MM.1S (cell line): ENCODE measurements at regions not wholly inside any gene's neighbourhood (a gene's known extent, or its start where the extent isn't known, plus 50 kb on each side); places are given as distances from the start of the nearest gene placed in this dataset.
"Not testable (repeated sequence)": the region's sequence is repeated elsewhere in the genome, so short reads cannot be mapped to it uniquely, and the experiment has no call there.

ENCODE experiments used
- DNase-seq: peaks from one replicate; pipeline ENCODE4 v3.0.0-alpha.2; 2015
- H2AFZ ChIP-seq: fragments of 300-600 bp; sonication (generic); 2 replicates; pipeline ENCODE4 v1.6.0; 2016; ENCODE audit warnings: antibody characterized with exemption, low read length
- H3F3A ChIP-seq: fragments of 300-600 bp; sonication (generic); 2 replicates; pipeline ENCODE4 v1.6.1; 2016; ENCODE audit warnings: mild to moderate bottlenecking, antibody characterized with exemption, low read length, moderate library complexity, mixed read lengths; ENCODE audit not compliant: insufficient read depth
- H3K27ac ChIP-seq: fragments of 300-600 bp; sonication (generic); 2 replicates; pipeline ENCODE4 v1.5.1; 2016; ENCODE audit warnings: mild to moderate bottlenecking, low read length
- H3K27me3 ChIP-seq: fragments of 300-600 bp; sonication (generic); replicated peaks from 2 replicates; pipeline ENCODE4 v1.6.0; 2016; ENCODE audit warnings: low read length; ENCODE audit not compliant: insufficient read depth
- H3K36me3 ChIP-seq: fragments of 300-600 bp; sonication (generic); replicated peaks from 2 replicates; pipeline ENCODE4 v1.6.1; 2016; ENCODE audit warnings: mild to moderate bottlenecking, low read length, mixed read lengths; ENCODE audit not compliant: insufficient read depth
- H3K4me1 ChIP-seq: fragments of 300-600 bp; sonication (generic); 2 replicates; pipeline ENCODE4 v1.6.1; 2016; ENCODE audit warnings: low read length, mixed read lengths
- H3K4me2 ChIP-seq: fragments of 300-600 bp; sonication (generic); 2 replicates; pipeline ENCODE4 v1.6.0; 2016; ENCODE audit warnings: low read depth, low read length
- H3K4me3 ChIP-seq: fragments of 300-600 bp; sonication (generic); 2 replicates; pipeline ENCODE4 v1.5.1; 2016; ENCODE audit warnings: low read length, mixed read lengths
- H3K79me2 ChIP-seq: fragments of 300-600 bp; sonication (generic); 2 replicates; pipeline ENCODE4 v1.6.1; 2016; ENCODE audit warnings: mixed run types, low read length, mixed read lengths
- H3K9ac ChIP-seq: fragments of 300-600 bp; sonication (generic); 2 replicates; pipeline ENCODE4 v1.6.1; 2016; ENCODE audit warnings: low read length, mixed read lengths
- H3K9me2 ChIP-seq: fragments of 300-600 bp; sonication (generic); replicated peaks from 2 replicates; pipeline ENCODE4 v1.6.1; 2016; ENCODE audit warnings: mild to moderate bottlenecking, low read length, mixed read lengths; ENCODE audit not compliant: insufficient read depth
- H3K9me3 ChIP-seq: fragments of 300-600 bp; sonication (generic); replicated peaks from 2 replicates; pipeline ENCODE4 v1.6.1; 2016; ENCODE audit warnings: mild to moderate bottlenecking, low read length, mixed read lengths; ENCODE audit not compliant: insufficient read depth
- H4K20me1 ChIP-seq: fragments of 300-600 bp; sonication (generic); 2 replicates; pipeline ENCODE4 v1.6.1; 2016; ENCODE audit warnings: mild to moderate bottlenecking, low read length, moderate library complexity, mixed read lengths; ENCODE audit not compliant: insufficient read depth
- EZH2 ChIP-seq: fragments of 300-600 bp; sonication (generic); optimal IDR thresholded peaks from 2 replicates; pipeline ENCODE3; 2017; ENCODE audit warnings: low read depth, mild to moderate bottlenecking, antibody characterized with exemption, low read length, mixed read lengths
- EZH2phosphoT487 ChIP-seq: fragments of 300-600 bp; sonication (generic); IDR thresholded peaks from 2 replicates; pipeline ENCODE4 v1.6.1; 2018; ENCODE audit warnings: antibody characterized with exemption, low read length
- TF ChIP-seq, protein P1 (sequence below): fragments of 300-600 bp; sonication (generic); IDR thresholded peaks from 2 replicates; pipeline ENCODE4 v1.5.1; 2016; ENCODE audit warnings: antibody characterized with exemption, low read length, mixed read lengths

DNA sequence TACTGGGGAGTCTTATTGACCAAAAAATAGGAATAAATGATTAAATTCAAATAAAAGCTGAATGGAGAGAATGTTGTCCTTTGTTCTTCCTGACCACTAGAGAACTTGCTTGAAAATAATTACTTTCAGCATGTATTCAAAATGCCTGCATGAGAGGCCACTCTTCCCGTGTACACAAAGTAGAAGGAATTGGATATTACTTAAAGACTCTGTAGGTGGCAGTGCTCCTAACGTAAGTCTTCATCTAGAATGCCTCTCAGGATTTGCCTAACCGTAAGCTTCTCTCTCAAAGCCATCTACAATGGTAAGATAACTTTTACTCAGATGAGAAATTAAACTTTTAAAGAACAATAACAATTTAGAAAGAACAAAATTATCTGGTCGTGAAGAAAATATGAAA lies 620.0 kb upstream of the CCNG1 start:
- no peak for DNase-seq

DNA sequence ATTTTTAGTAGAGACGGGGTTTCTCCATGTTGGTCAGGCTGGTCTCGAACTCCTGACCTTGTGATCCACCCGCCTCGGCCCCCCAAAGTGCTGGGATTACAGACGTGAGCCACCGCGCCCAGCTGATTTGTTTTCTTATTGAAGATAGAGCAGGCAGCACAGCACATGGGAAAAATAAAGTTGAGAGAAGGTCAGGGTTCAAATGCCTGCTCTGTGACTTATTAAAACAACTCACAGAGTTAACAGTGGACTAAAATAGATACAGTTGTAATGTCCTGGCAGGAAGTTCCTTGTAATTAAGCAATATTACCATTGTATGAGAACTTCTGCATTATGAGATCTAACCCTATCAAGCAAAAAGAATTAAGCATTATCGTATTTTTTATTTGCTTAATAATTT lies 615.7 kb upstream of the CCNG1 start:
- H4K20me1 ChIP-seq, DNase-seq, H3K4me1 ChIP-seq, H3K9me3 ChIP-seq, H3K36me3 ChIP-seq, H3K4me3 ChIP-seq, H3K9ac ChIP-seq, H3K27me3 ChIP-seq, H3K4me2 ChIP-seq, H3K9me2 ChIP-seq, H3K79me2 ChIP-seq, H3F3A ChIP-seq, H2AFZ ChIP-seq, H3K27ac ChIP-seq: not testable (repeated sequence)

More for the DNA sequence above, 620.0 kb upstream of the CCNG1 start:
- H3K9me2 ChIP-seq: no peaks in the 10 kb centered on the region
- no peaks in the 10 kb centered on the region for H3K36me3 ChIP-seq
- H3K4me3 ChIP-seq: no peak overlapping the region
- no peak overlapping the region for H3K9ac ChIP-seq
- no peaks in the 10 kb centered on the region for H3K4me1 ChIP-seq
- H3K27ac ChIP-seq: no peak overlapping the region
- no peak overlapping the region for H2AFZ ChIP-seq
- H3K9me3 ChIP-seq: no peaks in the 10 kb centered on the region
- H3K27me3 ChIP-seq: no peaks in the 10 kb centered on the region
- no peaks in the 10 kb centered on the region for H4K20me1 ChIP-seq
- no peaks in the 10 kb centered on the region for H3K79me2 ChIP-seq
- no peak for TF ChIP-seq EZH2phosphoT487
- H3K4me2 ChIP-seq: no peak overlapping the region
- no peaks in the 10 kb centered on the region for H3F3A ChIP-seq

DNA sequence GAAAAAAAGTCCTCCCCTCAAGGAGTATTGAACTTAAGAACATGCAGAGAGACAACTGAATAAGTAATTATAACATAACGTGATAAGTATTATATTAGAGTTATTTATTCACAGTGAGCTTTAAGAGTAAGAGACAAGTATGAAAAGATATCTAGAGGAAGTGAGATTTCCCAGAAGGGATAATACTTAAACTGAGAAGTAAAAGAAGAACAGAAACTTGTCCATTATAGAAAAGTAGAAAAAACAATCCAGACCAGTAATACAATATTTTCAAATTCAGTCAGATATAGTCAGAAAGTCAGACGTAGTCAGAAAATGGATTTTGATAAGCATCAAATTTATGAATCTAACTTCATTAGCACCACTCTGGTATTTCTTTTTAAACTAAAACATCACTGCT lies 613.0 kb upstream of the CCNG1 start:
- H3K9me3 ChIP-seq: no peaks in the 10 kb centered on the region
- no peak overlapping the region for H3K4me2 ChIP-seq
- no peaks in the 10 kb centered on the region for H3K27me3 ChIP-seq
- no peak overlapping the region for H3K9ac ChIP-seq
- DNase-seq: no peak
- H3K9me2 ChIP-seq: no peaks in the 10 kb centered on the region
- no peaks in the 10 kb centered on the region for H3F3A ChIP-seq
- H3K4me3 ChIP-seq: no peak overlapping the region
- TF ChIP-seq EZH2phosphoT487 (no peak), EZH2 (no peak)
- TF ChIP-seq, protein P1, sequence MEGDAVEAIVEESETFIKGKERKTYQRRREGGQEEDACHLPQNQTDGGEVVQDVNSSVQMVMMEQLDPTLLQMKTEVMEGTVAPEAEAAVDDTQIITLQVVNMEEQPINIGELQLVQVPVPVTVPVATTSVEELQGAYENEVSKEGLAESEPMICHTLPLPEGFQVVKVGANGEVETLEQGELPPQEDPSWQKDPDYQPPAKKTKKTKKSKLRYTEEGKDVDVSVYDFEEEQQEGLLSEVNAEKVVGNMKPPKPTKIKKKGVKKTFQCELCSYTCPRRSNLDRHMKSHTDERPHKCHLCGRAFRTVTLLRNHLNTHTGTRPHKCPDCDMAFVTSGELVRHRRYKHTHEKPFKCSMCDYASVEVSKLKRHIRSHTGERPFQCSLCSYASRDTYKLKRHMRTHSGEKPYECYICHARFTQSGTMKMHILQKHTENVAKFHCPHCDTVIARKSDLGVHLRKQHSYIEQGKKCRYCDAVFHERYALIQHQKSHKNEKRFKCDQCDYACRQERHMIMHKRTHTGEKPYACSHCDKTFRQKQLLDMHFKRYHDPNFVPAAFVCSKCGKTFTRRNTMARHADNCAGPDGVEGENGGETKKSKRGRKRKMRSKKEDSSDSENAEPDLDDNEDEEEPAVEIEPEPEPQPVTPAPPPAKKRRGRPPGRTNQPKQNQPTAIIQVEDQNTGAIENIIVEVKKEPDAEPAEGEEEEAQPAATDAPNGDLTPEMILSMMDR: no peak
- H3K4me1 ChIP-seq: no peaks in the 10 kb centered on the region
- H3K79me2 ChIP-seq: no peaks in the 10 kb centered on the region
- no peaks in the 10 kb centered on the region for H3K36me3 ChIP-seq
- H4K20me1 ChIP-seq: no peaks in the 10 kb centered on the region
- H3K27ac ChIP-seq: no peak overlapping the region
- H2AFZ ChIP-seq: no peak overlapping the region

DNA sequence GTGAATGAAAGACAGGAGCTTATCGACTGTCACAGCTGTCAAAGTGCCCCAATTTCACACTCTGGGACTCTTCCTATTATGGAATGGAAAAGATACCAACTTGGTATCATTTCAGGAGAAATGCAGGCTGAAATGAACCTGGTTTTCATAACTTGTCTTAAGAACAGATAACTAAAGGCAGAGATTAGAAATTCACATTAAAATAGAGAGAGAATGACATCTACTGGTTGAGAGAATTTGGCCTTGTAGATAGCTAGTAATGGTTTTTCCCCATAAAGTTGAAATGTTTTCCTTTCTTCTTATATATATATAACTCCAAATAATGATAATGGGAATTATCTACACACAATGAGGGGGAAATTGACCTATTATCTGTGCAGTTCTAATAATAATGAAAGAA lies 600.2 kb upstream of the CCNG1 start:
- Histone ChIP-seq H3K9me3 (no peaks in the 10 kb centered on the region), H4K20me1 (no peaks in the 10 kb centered on the region), H3K9ac (no peak overlapping the region), H3K36me3 (no peaks in the 10 kb centered on the region), H3K4me1 (no peaks in the 10 kb centered on the region), H3K4me3 (no peak overlapping the region), H3K27me3 (no peaks in the 10 kb centered on the region), H3F3A (no peaks in the 10 kb centered on the region), H3K4me2 (no peak overlapping the region), H3K9me2 (no peaks in the 10 kb centered on the region), H3K79me2 (no peaks in the 10 kb centered on the region), H2AFZ (no peak overlapping the region), H3K27ac (no peak overlapping the region)
- DNase-seq: no peak
- TF ChIP-seq EZH2phosphoT487: no peak
- TF ChIP-seq EZH2: no peak
- TF ChIP-seq, protein P1: no peak
